ENCODE measurements at regions not wholly inside any gene's neighbourhood (a gene's known extent, or its start where the extent isn't known, plus 50 kb on each side); places are given as distances from the start of the nearest gene placed in this dataset.

- H3K9me3 ChIP-seq = no peaks in the 10 kb centered on the region
- DNase-seq (no peak), ATAC-seq (replicated peaks in 1 of 4) (no peak)
- ChIA-PET CTCF (no interaction called here), POLR2A (interaction anchor here in 1 of 2 donors (0.6 kb wide), 1 partner anchor 7 kb away, joined by 5 read pairs; no protein-coding TSS in a partner anchor)
- H3K4me3 ChIP-seq (ENCODE audit: control insufficient read depth in 1 of 2, extremely low read depth in 1 of 2, low read length in 1 of 2) = no peak overlapping the region
- Mint-ChIP-seq H3K4me1 (no peaks in the 10 kb centered on the region), H3K9me3 (peaks cover 5 to 10% (median 9%) of the 10 kb centered on the region in 3 donors), H3K36me3 (no peaks in the 10 kb centered on the region), H3K27ac (no peak overlapping the region), H3K4me3 (no peak overlapping the region), H3K27me3 (no peaks in the 10 kb centered on the region)
- H3K36me3 ChIP-seq (ENCODE audit: control insufficient read depth in 2 of 2, extremely low read depth in 1 of 2, insufficient read depth in 1 of 2, low read length in 1 of 2) = no peaks in the 10 kb centered on the region
- H3K27me3 ChIP-seq (replicated peaks in 1 of 2; ENCODE audit: control insufficient read depth in 2 of 2, extremely low read depth in 1 of 2, insufficient read depth in 2 of 2, low read length in 1 of 2) = no peaks in the 10 kb centered on the region
- no CpG with 5 or more reads among the region's 5 CpGs for WGBS (ENCODE audit: insufficient coverage)
- H3K4me1 ChIP-seq (ENCODE audit: control insufficient read depth in 1 of 2, extremely low read depth in 1 of 2, insufficient read depth in 2 of 2, low read length in 2 of 2) = no peaks in the 10 kb centered on the region
- H3K27ac ChIP-seq (ENCODE audit: low read length) = no peak overlapping the region
Measured at GRCh38 chr6:113476937-113477839, 380.0 kb upstream of the MARCKS start.

DNA sequence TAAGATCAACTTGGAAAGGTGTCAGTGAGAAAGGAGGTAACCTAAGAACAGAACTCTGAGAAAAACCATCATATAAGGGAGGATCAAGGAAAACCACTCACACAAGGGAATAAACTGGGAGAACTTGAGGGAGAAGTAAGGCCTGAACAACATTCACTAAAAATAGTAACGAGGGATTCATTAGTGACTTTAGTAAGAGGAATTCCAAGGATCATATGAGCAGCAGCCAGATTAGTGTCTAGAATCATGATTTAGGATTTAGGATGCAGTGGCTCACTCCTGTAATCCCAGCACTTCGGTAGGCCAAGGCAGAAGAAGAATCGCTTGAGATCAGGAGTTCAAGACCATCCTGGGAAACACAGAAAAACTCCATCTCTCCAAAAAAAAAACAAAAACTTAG lies 376.5 kb upstream of the MARCKS start:
- H3K27me3 Mint-ChIP-seq = no peaks in the 10 kb centered on the region
- H3K36me3 ChIP-seq (ENCODE audit: control insufficient read depth in 2 of 2, extremely low read depth in 1 of 2, insufficient read depth in 1 of 2, low read length in 1 of 2) = no peaks in the 10 kb centered on the region

DNA sequence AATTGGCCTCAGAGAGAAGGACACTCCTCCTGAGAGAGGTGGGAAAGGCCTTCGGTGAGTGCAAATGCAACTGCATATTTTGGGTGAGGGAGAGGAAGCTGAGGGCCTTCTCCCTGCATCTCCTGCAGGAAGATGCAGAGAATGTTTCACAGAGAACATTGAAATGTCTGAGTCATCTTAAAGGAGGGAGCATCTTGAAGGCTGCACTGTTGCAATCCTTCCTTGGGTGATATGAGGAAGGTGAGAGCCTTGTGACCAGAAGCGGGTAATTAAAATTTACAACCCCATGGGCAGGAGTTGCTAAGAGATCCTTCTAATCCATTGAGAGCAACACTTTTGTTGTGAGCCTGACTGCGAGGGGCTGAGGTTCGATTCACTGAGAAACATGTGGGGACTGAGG lies 375.7 kb upstream of the MARCKS start:
- H3K4me1 Mint-ChIP-seq = no peaks in the 10 kb centered on the region
- no peak overlapping the region for H3K27ac ChIP-seq (ENCODE audit: low read length)
- WGBS (ENCODE audit: insufficient coverage) = 55% methylated on average over 3 of the region's 4 CpGs

More for the DNA sequence above, 376.5 kb upstream of the MARCKS start:
- WGBS (ENCODE audit: insufficient coverage) = no CpG with 5 or more reads among the region's 3 CpGs
- no peak for ATAC-seq (replicated peaks in 1 of 4)
- no peaks in the 10 kb centered on the region for H3K9me3 ChIP-seq
- H3K27me3 ChIP-seq (replicated peaks in 1 of 2; ENCODE audit: control insufficient read depth in 2 of 2, extremely low read depth in 1 of 2, insufficient read depth in 2 of 2, low read length in 1 of 2) = no peaks in the 10 kb centered on the region
- H3K27ac ChIP-seq (ENCODE audit: low read length) = no peak overlapping the region
- POLR2A ChIA-PET = no interaction called here
- Mint-ChIP-seq H3K36me3 (no peaks in the 10 kb centered on the region), H3K4me1 (no peaks in the 10 kb centered on the region), H3K27ac (no peak overlapping the region), H3K4me3 (no peak overlapping the region), H3K9me3 (no peaks in the 10 kb centered on the region)
- H3K4me1 ChIP-seq (ENCODE audit: control insufficient read depth in 1 of 2, extremely low read depth in 1 of 2, insufficient read depth in 2 of 2, low read length in 2 of 2) = no peaks in the 10 kb centered on the region
- no peak overlapping the region for H3K4me3 ChIP-seq (ENCODE audit: control insufficient read depth in 1 of 2, extremely low read depth in 1 of 2, low read length in 1 of 2)
- CTCF ChIA-PET = no interaction called here
- DNase-seq = no peak

DNA sequence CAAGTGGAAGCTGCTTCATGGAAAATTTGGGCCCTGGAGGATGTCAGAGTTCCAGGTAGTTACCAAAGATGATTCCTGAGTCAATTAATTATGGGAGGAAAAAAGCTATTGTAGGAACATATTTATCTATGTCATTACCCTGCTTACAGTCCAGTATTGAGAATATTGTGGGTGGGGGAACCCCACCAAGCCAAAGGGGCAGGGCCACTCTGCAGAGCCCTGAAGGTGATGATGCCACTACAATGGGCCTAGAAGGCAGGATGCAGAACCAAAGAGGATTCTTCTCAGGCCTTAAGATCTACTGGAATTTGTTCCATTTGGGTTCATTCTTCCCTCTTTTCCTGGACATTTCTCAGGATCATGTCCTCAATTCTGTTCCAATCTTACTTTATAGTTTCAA lies 375.2 kb upstream of the MARCKS start:
- no peak for ATAC-seq (replicated peaks in 1 of 4)
- Histone ChIP-seq H3K9me3 (no peaks in the 10 kb centered on the region), H3K27ac (ENCODE audit: low read length) (no peak overlapping the region), H3K36me3 (ENCODE audit: control insufficient read depth in 2 of 2, extremely low read depth in 1 of 2, insufficient read depth in 1 of 2, low read length in 1 of 2) (no peaks in the 10 kb centered on the region), H3K27me3 (replicated peaks in 1 of 2; ENCODE audit: control insufficient read depth in 2 of 2, extremely low read depth in 1 of 2, insufficient read depth in 2 of 2, low read length in 1 of 2) (no peaks in the 10 kb centered on the region), H3K4me1 (ENCODE audit: control insufficient read depth in 1 of 2, extremely low read depth in 1 of 2, insufficient read depth in 2 of 2, low read length in 2 of 2) (no peaks in the 10 kb centered on the region), H3K4me3 (ENCODE audit: control insufficient read depth in 1 of 2, extremely low read depth in 1 of 2, low read length in 1 of 2) (no peak overlapping the region)
- H3K36me3 Mint-ChIP-seq = no peaks in the 10 kb centered on the region
- ChIA-PET CTCF (no interaction called here), POLR2A (interaction anchor here in 1 of 2 donors (0.6 kb wide), 1 partner anchor 90 kb away, joined by 8 read pairs; no protein-coding TSS in a partner anchor)
- no peaks in the 10 kb centered on the region for H3K27me3 Mint-ChIP-seq
- DNase-seq = no peak
- no peak overlapping the region for H3K4me3 Mint-ChIP-seq
- H3K27ac Mint-ChIP-seq = no peak overlapping the region
- no peaks in the 10 kb centered on the region for H3K9me3 Mint-ChIP-seq
- no peaks in the 10 kb centered on the region for H3K4me1 Mint-ChIP-seq

More for the DNA sequence above, 375.7 kb upstream of the MARCKS start:
- Mint-ChIP-seq H3K4me3 (no peak overlapping the region), H3K27me3 (no peaks in the 10 kb centered on the region), H3K9me3 (no peaks in the 10 kb centered on the region), H3K36me3 (no peaks in the 10 kb centered on the region), H3K27ac (no peak overlapping the region)
- H3K36me3 ChIP-seq (ENCODE audit: control insufficient read depth in 2 of 2, extremely low read depth in 1 of 2, insufficient read depth in 1 of 2, low read length in 1 of 2) = no peaks in the 10 kb centered on the region
- no peaks in the 10 kb centered on the region for H3K4me1 ChIP-seq (ENCODE audit: control insufficient read depth in 1 of 2, extremely low read depth in 1 of 2, insufficient read depth in 2 of 2, low read length in 2 of 2)
- ChIA-PET POLR2A (interaction anchor here in 1 of 2 donors (0.6 kb wide), 1 partner anchor 90 kb away, joined by 8 read pairs; no protein-coding TSS in a partner anchor), CTCF (no interaction called here)
- no peaks in the 10 kb centered on the region for H3K9me3 ChIP-seq
- DNase-seq (no peak), ATAC-seq (replicated peaks in 1 of 4) (no peak)
- H3K27me3 ChIP-seq (replicated peaks in 1 of 2; ENCODE audit: control insufficient read depth in 2 of 2, extremely low read depth in 1 of 2, insufficient read depth in 2 of 2, low read length in 1 of 2) = no peaks in the 10 kb centered on the region
- no peak overlapping the region for H3K4me3 ChIP-seq (ENCODE audit: control insufficient read depth in 1 of 2, extremely low read depth in 1 of 2, low read length in 1 of 2)

DNA sequence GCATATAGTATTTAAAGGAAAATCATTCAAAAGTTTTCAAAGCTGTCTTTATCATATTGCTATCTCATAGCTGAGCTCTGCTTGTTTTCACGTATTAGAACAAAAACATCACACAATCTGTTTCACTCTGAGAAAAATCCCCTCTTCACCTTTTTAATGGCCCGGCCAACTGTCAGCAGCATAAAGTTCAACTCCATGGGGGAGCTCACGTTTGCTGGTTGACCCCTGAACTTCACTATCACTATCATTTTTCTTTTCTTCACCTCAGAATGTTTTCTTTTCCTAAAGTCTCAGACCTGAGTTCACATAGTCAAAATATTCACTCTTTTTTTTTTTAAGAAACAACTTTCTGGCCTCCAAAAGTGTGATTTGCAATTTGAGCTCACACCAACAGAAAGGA lies 374.4 kb upstream of the MARCKS start:
- POLR2A ChIA-PET = interaction anchor here in 1 of 2 donors (0.7 kb wide), 1 partner anchor 15 kb away, joined by 3 read pairs; no protein-coding TSS in a partner anchor
- no peak for ATAC-seq (replicated peaks in 1 of 4)

GRCh38 chr6:113486199-113486598 lies 370.9 kb upstream of the MARCKS start:
- H3K4me1 ChIP-seq (ENCODE audit: control insufficient read depth in 1 of 2, extremely low read depth in 1 of 2, insufficient read depth in 2 of 2, low read length in 2 of 2) = no peaks in the 10 kb centered on the region
- H3K36me3 Mint-ChIP-seq = no peaks in the 10 kb centered on the region
- no peak overlapping the region for H3K4me3 ChIP-seq (ENCODE audit: control insufficient read depth in 1 of 2, extremely low read depth in 1 of 2, low read length in 1 of 2)
- no peaks in the 10 kb centered on the region for H3K9me3 Mint-ChIP-seq
- H3K4me1 Mint-ChIP-seq = no peaks in the 10 kb centered on the region
- H3K27ac Mint-ChIP-seq = no peak overlapping the region
- no peaks in the 10 kb centered on the region for H3K36me3 ChIP-seq (ENCODE audit: control insufficient read depth in 2 of 2, extremely low read depth in 1 of 2, insufficient read depth in 1 of 2, low read length in 1 of 2)
- H3K9me3 ChIP-seq = no peaks in the 10 kb centered on the region
- POLR2A ChIA-PET = no interaction called here
- no peak overlapping the region for H3K4me3 Mint-ChIP-seq
- no peaks in the 10 kb centered on the region for H3K27me3 ChIP-seq (replicated peaks in 1 of 2; ENCODE audit: control insufficient read depth in 2 of 2, extremely low read depth in 1 of 2, insufficient read depth in 2 of 2, low read length in 1 of 2)
- no peak overlapping the region for H3K27ac ChIP-seq (ENCODE audit: low read length)
- DNase-seq (no peak), ATAC-seq (replicated peaks in 1 of 4) (no peak)
- no CpG with 5 or more reads among the region's 2 CpGs for WGBS (ENCODE audit: insufficient coverage)
- H3K27me3 Mint-ChIP-seq = no peaks in the 10 kb centered on the region
- CTCF ChIA-PET = no interaction called here

More for the DNA sequence above, 374.4 kb upstream of the MARCKS start:
- no peaks in the 10 kb centered on the region for H3K9me3 Mint-ChIP-seq
- H3K4me1 Mint-ChIP-seq = no peaks in the 10 kb centered on the region
- H3K4me1 ChIP-seq (ENCODE audit: control insufficient read depth in 1 of 2, extremely low read depth in 1 of 2, insufficient read depth in 2 of 2, low read length in 2 of 2) = no peaks in the 10 kb centered on the region
- H3K27me3 Mint-ChIP-seq = no peaks in the 10 kb centered on the region
- no peaks in the 10 kb centered on the region for H3K36me3 Mint-ChIP-seq
- no peak for DNase-seq
- 70% methylated on average over 3 of the region's 3 CpGs for WGBS (ENCODE audit: insufficient coverage)
- CTCF ChIA-PET = no interaction called here
- no peak overlapping the region for H3K27ac Mint-ChIP-seq
- H3K4me3 ChIP-seq (ENCODE audit: control insufficient read depth in 1 of 2, extremely low read depth in 1 of 2, low read length in 1 of 2) = no peak overlapping the region
- no peaks in the 10 kb centered on the region for H3K27me3 ChIP-seq (replicated peaks in 1 of 2; ENCODE audit: control insufficient read depth in 2 of 2, extremely low read depth in 1 of 2, insufficient read depth in 2 of 2, low read length in 1 of 2)
- no peaks in the 10 kb centered on the region for H3K36me3 ChIP-seq (ENCODE audit: control insufficient read depth in 2 of 2, extremely low read depth in 1 of 2, insufficient read depth in 1 of 2, low read length in 1 of 2)
- H3K4me3 Mint-ChIP-seq = no peak overlapping the region
- no peaks in the 10 kb centered on the region for H3K9me3 ChIP-seq
- no peak overlapping the region for H3K27ac ChIP-seq (ENCODE audit: low read length)
